GM18505 (cell line): ENCODE measurements at regions not wholly inside any gene's neighbourhood (a gene's known extent, or its start where the extent isn't known, plus 50 kb on each side); places are given as distances from the start of the nearest gene placed in this dataset.
"Not testable (repeated sequence)": the region's sequence is repeated elsewhere in the genome, so short reads cannot be mapped to it uniquely, and the experiment has no call there.

ENCODE experiments used
- ATAC-seq: cut with Tn5 transposase; IDR thresholded peaks from one replicate; pipeline ENCODE4 v1.9.1; 2021; ENCODE audit not compliant: unreplicated experiment
- POLR2A ChIP-seq: IDR thresholded peaks from 4 replicates; pipeline ENCODE4 v1.6.1; 2011; ENCODE audit warnings: borderline replicate concordance; ENCODE audit not compliant: insufficient read depth, insufficient read length; ENCODE audit errors: extremely low read depth

DNA sequence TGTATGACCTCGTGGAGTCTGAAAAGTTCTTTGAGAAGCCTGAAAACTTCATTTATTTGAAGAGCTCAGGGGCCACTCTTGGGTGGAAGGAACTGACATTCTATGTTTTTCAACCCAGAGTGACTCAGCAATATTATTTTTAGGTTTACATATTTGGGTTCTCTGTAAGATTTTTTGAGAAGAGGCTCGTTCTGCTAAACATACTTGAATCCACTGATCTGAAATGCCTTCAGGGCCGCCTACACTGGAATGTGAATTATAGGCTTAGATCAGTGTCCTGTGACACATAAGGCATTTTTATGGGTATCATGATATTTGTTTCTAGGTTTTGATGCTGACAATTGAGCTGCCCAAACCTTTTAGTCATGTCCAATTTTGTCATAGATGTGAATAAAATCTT, 86.2 kb downstream of the PSAT1 start:
- no peak for ATAC-seq
- no peak for TF ChIP-seq POLR2A

DNA sequence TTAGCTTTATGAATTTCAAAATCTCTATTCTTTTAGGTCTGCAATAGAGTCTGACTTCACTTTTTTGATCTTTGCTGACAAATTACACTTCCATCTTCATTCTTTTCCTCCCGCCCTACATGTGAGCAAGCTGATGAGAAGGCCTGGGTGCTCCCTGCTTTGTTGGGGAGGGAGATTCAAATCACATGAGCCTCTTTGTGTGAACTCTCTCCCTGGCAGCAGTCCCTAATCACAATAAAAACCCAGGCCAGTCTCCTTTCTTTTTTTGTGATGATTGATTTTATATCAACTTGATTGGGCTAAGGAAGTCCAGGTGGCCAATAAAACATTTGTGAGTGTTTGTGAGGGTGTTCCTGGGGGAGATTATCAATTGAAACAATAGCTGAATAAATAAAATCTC, 89.4 kb downstream of the PSAT1 start:
- TF ChIP-seq POLR2A = no peak
- ATAC-seq = no peak

DNA sequence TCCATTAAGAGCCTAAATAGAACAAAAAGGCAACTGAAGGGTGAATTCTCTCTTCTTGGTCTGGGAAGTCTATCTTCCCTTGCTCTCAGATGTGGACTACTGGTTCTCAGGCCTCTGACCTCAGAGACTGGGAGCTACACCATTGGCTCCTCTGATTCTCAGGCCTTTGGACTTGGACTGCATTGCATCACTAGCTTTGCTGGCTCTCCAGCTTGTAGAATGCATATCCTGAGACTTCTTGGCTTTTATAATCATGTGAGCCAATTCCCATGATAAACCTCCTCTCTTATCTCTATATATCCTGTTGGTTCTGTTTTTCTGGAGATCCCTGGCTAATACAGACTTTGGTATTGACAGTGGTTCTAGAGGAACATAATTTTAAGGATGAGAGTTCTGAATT, 89.8 kb downstream of the PSAT1 start:
- no peak for ATAC-seq
- TF ChIP-seq POLR2A = no peak

DNA sequence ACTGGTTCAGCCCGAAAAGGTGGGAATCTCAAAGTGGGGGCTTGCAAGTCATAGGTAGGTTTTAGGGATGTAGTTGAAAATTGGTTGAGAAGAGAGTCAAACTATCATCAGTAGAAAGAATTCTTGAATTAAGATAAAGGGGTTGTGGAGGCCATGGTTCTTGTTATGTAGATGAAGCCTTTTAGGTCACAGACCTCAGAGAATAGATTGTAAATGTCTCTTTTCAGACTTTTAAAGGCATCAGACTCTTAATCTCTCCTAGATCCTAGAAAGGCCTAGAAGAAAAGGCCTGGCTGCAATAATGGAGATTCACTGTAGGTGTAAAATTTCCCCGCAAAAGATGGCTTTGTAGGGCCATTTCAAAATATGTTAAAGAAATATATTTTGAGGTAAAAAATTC, 96.4 kb downstream of the PSAT1 start:
- no peak for ATAC-seq
- no peak for TF ChIP-seq POLR2A

DNA sequence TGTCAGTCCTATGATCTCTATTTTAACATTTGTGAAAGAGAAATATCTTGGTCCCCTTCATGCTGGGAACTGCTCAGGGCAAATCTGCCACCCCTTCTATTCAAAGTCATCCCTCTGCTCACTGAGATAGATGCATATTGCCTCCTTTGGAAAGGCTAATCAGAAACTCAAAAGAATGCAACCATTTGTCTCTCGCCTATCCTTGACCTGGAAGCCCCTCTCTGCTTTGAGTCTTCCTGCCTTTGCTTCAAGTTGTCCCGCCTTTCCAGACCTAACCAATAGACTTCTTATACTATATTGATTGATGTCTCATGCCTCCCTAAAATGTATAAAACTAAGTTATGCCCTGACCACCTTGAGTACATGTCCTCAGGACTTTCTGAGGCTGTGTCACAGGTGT, 97.0 kb downstream of the PSAT1 start:
- no peak for ATAC-seq

DNA sequence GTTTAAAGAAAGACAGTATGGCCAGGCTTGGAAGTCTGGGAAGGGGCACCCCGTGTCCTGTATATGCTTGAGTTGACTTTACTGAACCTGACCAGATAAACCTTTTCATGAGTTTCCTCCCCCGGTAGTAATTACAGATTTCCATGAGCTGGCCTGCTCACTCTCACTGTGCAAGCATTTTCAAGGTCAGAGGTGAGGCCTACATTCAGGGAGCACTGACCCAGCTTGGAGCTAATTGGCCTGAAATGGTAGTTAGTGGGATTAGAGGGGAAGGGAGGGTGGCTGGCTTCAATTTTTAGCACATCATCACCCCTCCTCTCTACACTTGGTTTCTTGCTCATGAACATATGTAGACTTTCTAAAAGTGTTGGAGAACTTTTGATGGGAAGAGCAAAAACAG, 99.2 kb downstream of the PSAT1 start:
- no peak for ATAC-seq
- TF ChIP-seq POLR2A = no peak

More for the DNA sequence above, 97.0 kb downstream of the PSAT1 start:
- TF ChIP-seq POLR2A = no peak

DNA sequence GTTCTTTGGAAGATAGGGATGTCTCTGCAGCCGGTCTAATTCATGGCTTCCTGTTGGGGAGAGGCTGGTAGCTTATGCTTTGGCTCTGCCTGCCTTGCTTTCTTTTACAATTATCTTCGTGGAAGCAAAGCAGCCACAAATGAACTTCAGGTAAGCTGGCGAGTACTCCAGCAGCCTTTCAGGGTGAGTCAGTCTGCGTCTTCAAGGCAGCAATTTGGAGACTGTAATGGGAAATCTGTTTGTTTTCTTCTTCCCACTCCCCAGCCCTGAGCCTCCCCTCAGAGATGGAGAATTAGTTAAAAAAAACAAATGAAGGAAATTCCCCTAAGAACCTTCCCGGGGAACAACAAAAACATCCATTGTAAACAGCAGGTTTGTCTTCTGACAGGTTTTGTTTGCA, 100.1 kb downstream of the PSAT1 start:
- ATAC-seq = no peak
- TF ChIP-seq POLR2A = no peak

DNA sequence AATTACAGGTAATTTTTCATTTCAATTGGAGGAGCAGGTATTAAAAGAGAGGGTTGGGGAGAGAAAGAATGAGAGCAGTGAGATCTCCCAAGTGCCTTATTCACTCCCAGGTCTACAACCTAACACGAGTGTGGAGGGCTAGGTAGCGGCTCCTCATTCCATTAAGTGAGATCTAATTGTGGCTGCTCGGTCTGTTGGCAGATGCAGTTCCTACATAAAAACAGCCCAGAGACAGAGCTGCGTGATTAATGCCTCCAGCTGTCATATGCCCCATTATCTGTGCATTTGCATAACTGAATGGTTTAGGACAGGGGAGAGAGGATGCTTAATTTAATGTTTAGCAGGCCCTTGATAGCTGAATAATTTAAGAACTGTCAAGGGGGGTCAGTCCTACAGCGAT, 100.5 kb downstream of the PSAT1 start:
- TF ChIP-seq POLR2A = no peak
- ATAC-seq = no peak

DNA sequence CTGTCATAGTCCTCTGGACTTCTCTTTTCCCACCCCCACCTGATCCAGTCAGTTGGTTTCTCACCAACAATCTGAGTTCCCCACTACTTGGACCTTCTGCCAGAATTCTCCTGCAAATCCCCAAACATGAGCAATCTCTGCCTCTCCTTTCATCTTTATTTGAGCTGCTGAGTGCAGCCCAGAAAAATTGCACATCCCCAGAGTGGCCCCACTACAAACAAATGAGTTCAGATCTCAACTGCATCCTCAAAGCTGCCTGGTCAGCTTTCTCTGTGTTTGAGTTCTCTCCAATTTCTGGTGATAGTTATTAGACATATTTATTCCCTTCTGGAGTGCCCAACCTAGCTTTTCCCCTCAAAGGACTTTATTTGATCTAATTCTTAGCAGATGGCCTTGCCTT, 102.2 kb downstream of the PSAT1 start:
- ATAC-seq = no peak
- TF ChIP-seq POLR2A = no peak

DNA sequence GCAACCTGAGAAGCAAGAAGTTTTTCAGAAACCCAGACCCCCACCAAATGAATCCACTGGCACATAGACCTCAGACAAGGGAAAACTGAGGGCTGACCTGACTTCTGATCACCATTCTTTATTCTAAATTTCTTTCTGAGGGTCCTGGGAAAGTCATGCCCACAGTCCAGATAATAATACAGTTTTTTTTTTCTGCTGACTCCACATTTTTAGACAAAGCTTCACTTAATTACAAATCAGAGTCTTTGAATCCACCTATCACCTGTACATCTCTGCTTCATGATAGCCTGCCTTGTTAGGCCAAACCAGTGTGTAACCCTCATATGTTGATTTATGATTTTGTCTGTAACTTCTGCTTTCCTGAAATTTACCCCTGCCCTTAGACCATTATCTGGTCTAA, 103.6 kb downstream of the PSAT1 start:
- no peak for TF ChIP-seq POLR2A
- ATAC-seq = no peak

DNA sequence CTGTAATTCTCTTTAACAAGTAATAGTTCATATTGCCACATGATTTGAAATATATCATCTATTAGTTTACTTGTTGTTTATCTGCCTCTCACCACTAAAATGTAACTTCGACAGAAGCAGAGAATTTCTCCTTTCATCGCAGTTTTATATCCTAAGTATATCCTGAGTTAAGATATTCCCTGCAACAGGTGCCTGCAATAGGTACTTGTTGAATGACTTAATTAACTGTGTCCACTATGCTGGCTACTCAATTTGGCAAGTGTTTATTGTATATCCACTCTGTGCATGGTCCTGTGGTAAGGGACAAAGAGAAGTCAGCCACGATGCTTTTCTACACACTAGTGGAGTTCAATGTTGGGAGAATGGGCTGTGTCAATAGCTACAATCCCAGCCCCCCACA, 108.5 kb downstream of the PSAT1 start:
- no peak for TF ChIP-seq POLR2A
- ATAC-seq = no peak

DNA sequence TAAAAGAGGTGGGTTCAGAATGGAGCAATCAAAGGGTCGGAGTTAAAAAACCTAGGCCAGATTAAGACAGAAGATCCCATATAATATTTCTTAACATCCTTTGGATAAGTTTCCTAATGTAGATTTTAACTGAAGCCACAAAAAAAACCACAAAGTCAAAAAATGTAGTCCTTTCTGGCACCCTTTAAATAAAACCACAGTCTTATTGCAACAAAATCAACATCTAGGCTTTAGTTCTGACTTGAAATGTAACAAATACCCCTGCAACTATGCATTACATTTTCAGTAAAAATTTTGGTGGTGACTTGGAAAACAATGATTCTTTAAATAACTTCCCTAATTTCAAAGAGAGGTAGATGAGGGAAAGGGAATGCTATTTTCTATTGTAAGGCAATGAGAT, 109.2 kb downstream of the PSAT1 start:
- TF ChIP-seq POLR2A = no peak
- no peak for ATAC-seq

DNA sequence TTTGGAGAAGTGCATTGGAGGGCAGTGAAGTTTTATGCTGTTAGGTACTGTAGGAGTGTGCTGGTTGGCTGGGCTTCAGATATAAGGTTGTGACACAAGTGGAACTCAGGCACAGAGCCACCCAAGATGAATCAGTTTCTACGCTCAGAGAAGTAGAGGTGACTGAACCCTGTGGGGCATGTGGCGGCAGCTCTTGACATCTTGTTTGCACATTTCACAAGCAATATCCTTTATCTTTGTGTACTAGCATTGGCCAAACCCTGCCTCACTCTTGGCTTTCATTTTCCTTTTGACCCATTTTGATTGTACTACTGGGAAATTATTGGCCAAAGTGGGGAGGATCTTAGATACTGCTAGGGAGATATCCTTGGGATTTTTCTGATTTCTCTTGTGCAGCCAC, 110.0 kb downstream of the PSAT1 start:
- TF ChIP-seq POLR2A = no peak
- ATAC-seq = no peak

DNA sequence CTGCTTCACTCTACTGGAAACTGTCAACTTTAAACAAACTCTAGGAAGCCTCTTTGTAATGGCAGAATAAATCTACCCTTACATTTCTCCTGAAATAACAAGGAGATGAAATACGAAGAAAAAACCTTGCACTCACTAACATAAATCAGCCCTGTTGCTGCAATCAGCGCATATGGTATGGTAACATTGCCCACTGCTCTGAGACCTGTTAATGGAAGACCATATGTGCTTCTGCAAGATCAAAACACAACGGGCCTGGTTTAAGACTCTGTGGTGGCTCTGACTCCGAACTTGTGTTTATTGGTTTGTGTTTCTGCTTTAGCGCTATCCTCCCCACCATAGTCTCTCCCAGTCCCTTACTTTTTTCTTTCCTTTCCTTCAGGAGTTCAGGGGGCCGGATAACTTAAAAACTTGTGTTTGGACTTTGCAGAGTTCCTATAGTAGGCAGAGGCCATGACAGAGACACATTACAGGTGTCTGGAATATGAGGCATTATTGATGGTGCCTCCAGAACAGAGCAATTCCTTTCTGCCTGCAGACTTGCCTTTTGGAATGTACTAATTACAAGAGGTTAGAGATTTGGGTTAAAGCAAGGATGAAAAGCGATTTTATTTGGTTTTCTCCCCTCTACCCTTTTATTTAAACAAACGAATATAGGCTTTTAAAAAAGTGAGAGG, 110.8 kb downstream of the PSAT1 start:
- no peak for ATAC-seq
- TF ChIP-seq POLR2A = no peak

DNA sequence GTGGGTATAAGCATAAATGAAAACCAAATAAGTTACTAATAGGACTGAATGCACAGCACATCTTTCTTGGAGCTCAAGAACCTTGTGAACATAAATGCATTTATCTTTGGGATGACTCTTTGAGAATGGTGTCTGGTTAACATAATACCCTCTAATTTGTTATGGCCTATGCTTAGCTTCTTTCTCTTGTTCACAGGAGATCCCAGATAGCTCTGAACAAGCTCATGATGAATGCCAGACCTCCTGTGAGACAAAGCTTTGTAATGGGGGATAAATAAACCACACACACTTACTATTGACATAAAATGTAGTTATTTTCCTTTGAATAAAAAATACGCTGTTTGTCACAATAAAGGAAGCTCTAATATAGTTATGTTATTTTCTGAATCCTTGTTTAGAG, 111.5 kb downstream of the PSAT1 start:
- TF ChIP-seq POLR2A = no peak
- no peak for ATAC-seq

DNA sequence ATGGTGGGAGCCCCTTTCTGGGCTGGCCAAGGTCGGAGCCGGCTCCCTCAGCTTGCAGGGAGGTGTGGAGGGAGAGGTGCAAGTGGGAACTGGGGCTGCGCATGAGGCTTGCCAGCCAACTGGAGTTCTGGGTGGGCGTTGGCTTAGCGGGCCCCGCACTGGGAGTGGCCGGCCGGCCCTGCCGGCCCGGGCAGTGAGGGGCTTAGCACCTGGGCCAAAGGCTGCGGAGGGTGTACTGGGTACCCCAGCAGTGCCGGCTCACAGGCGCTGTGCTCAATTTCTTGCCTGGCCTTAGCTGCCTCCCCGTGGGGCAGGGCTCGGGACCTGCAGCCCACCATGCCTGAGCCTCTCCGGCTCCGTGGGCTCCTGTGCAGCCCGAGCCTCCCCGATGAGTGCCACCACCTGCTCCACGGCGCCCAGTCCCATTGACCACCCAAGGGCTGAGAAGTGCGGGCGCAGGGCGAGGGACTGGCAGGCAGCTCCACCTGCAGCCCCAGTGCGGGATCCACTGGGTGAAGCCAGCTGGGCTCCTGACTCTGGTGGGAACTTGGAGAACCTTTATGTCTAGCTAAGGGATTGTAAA, 113.1 kb downstream of the PSAT1 start:
- not testable (repeated sequence) for ATAC-seq
